GM12878 (cell line): ENCODE measurements at regions not wholly inside any gene's neighbourhood (a gene's known extent, or its start where the extent isn't known, plus 50 kb on each side); places are given as distances from the start of the nearest gene placed in this dataset.

Experiments
- RELA ChIP-seq: fragments of 450-650 bp; IDR thresholded peaks from 2 replicates; pipeline ENCODE4 v1.8.0; 2014; ENCODE audit warnings: borderline replicate concordance; ENCODE audit not compliant: partially characterized antibody
- YY1 ChIP-seq: IDR thresholded peaks from 2 replicates; pipeline ENCODE4 v1.6.1; 2011; ENCODE audit warnings: low read depth, mild to moderate bottlenecking, low read length
- ZBTB40 ChIP-seq: fragments of 450-650 bp; IDR thresholded peaks from 2 replicates; pipeline ENCODE4 v1.6.1; 2016; ENCODE audit warnings: mild to moderate bottlenecking, moderate library complexity, borderline replicate concordance
- ZNF24 ChIP-seq: fragments of 450-650 bp; IDR thresholded peaks from 2 replicates; pipeline ENCODE4 v1.6.1; 2017; ENCODE audit warnings: antibody characterized with exemption, mild to moderate bottlenecking
- TF ChIP-seq, protein P1 (sequence below): fragments of 450-650 bp; IDR thresholded peaks from 2 replicates; pipeline ENCODE4 v1.6.1; 2017; ENCODE audit warnings: mild to moderate bottlenecking, moderate library complexity
- TF ChIP-seq, protein P2 (sequence below): fragments of 150-350 bp; IDR thresholded peaks from 2 replicates; pipeline ENCODE4 v1.6.1; 2016; ENCODE audit warnings: low read depth, low read length

DNA sequence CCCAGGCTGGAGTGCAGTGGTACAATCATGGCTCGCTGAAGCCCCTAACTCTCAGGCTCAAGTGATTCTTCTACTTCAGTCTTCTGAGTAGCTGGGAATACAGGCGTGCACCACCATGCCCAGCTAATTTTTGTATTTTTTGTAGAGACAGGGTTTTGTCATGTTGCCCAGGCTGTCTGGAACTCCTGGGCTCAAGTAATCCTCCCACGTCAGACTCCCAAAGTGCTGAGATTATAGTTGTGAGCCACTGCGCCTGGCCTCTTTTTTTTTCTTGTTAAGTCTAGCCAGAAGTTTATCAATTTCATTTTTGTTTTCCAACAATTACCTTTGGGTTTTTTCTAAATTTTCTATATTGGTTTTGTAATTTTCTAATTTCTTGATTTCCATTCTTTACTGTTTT, 100.6 kb downstream of the GC start (continued):
- TF ChIP-seq, protein P1, sequence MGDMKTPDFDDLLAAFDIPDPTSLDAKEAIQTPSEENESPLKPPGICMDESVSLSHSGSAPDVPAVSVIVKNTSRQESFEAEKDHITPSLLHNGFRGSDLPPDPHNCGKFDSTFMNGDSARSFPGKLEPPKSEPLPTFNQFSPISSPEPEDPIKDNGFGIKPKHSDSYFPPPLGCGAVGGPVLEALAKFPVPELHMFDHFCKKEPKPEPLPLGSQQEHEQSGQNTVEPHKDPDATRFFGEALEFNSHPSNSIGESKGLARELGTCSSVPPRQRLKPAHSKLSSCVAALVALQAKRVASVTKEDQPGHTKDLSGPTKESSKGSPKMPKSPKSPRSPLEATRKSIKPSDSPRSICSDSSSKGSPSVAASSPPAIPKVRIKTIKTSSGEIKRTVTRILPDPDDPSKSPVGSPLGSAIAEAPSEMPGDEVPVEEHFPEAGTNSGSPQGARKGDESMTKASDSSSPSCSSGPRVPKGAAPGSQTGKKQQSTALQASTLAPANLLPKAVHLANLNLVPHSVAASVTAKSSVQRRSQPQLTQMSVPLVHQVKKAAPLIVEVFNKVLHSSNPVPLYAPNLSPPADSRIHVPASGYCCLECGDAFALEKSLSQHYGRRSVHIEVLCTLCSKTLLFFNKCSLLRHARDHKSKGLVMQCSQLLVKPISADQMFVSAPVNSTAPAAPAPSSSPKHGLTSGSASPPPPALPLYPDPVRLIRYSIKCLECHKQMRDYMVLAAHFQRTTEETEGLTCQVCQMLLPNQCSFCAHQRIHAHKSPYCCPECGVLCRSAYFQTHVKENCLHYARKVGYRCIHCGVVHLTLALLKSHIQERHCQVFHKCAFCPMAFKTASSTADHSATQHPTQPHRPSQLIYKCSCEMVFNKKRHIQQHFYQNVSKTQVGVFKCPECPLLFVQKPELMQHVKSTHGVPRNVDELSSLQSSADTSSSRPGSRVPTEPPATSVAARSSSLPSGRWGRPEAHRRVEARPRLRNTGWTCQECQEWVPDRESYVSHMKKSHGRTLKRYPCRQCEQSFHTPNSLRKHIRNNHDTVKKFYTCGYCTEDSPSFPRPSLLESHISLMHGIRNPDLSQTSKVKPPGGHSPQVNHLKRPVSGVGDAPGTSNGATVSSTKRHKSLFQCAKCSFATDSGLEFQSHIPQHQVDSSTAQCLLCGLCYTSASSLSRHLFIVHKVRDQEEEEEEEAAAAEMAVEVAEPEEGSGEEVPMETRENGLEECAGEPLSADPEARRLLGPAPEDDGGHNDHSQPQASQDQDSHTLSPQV = no peak
- TF ChIP-seq ZNF24 = no peak
- TF ChIP-seq, protein P2, sequence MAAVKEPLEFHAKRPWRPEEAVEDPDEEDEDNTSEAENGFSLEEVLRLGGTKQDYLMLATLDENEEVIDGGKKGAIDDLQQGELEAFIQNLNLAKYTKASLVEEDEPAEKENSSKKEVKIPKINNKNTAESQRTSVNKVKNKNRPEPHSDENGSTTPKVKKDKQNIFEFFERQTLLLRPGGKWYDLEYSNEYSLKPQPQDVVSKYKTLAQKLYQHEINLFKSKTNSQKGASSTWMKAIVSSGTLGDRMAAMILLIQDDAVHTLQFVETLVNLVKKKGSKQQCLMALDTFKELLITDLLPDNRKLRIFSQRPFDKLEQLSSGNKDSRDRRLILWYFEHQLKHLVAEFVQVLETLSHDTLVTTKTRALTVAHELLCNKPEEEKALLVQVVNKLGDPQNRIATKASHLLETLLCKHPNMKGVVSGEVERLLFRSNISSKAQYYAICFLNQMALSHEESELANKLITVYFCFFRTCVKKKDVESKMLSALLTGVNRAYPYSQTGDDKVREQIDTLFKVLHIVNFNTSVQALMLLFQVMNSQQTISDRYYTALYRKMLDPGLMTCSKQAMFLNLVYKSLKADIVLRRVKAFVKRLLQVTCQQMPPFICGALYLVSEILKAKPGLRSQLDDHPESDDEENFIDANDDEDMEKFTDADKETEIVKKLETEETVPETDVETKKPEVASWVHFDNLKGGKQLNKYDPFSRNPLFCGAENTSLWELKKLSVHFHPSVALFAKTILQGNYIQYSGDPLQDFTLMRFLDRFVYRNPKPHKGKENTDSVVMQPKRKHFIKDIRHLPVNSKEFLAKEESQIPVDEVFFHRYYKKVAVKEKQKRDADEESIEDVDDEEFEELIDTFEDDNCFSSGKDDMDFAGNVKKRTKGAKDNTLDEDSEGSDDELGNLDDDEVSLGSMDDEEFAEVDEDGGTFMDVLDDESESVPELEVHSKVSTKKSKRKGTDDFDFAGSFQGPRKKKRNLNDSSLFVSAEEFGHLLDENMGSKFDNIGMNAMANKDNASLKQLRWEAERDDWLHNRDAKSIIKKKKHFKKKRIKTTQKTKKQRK = no peak
- no peak for TF ChIP-seq YY1
- no peak for TF ChIP-seq ZBTB40
- TF ChIP-seq RELA = no peak
